HG02970 (cell line): ENCODE measurements at regions not wholly inside any gene's neighbourhood (a gene's known extent, or its start where the extent isn't known, plus 50 kb on each side); places are given as distances from the start of the nearest gene placed in this dataset.
A peak's percentile ranks its signal among the peaks of the same experiment; 100 is the strongest.

ENCODE experiments used
- ATAC-seq: cut with Tn5 transposase; IDR thresholded peaks from one replicate; pipeline ENCODE4 v1.9.1; 2021; ENCODE audit warnings: mild to moderate bottlenecking, moderate library complexity, moderate number of reproducible peaks; ENCODE audit not compliant: unreplicated experiment, low FRiP score

GRCh38 chr9:87433853-87434252, 63.8 kb upstream of the DAPK1 start:
- no peak for ATAC-seq

DNA sequence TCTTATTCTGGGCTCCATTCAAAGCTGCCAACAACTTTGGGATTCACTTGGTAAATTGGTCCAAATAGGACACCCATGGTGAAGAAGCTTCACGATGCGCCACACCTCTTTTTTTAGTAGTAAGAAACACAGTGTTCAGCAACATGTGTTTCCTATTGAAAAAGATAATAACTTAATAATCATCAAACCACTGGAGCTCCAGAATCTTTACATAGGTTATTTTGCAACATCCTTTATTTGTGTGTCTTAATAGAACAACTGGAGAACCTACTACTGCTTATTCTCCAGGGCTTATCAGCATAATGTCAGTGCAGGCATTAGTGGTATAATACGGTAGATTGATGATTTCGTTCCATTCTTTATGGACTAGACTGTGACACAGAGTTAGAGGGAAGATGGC, 63.3 kb upstream of the DAPK1 start:
- ATAC-seq: no peak

GRCh38 chr9:87435189-87435880, 62.3 kb upstream of the DAPK1 start:
- ATAC-seq: no peak

- no peak for ATAC-seq
Observed at GRCh38 chr9:87436716-87437115, 61.0 kb upstream of the DAPK1 start.

DNA sequence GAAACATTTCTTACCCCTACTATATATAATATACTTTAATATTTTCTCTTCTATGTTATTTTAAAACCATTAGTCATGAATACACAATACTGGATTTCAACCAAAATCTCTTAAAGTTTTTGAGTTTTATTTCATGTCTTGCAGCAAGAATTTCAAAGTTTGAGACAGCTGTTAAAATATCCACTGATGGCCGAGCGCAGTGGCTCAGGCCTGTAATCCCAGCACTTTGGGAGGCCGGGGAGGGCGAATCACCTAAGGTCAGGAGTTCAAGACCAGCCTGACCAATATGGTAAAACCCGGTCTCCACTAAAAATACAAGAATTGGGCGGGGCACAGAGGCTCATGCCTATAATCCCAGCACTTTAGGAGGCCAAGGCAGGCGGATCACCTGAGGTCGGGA, 59.7 kb upstream of the DAPK1 start:
- ATAC-seq: no peak

DNA sequence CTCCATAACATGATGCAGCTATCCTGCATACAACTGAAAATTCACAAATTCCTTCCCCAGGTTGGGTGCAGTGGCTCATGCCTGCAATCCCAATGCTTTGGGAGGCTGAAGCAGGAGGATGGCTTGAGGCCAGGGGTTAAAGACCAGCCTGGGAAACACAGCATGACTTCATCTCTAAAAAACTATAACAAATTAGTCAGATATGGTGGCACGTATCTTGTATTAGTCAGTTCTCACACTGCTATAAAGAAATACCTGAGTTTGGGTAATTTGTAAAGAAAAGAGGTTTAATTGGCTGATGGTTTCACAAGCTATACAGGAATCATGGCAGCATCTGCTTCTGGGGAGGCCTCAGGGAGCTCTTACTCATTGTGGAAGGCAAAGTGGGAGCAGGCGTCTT, 56.4 kb upstream of the DAPK1 start:
- ATAC-seq: no peak

DNA sequence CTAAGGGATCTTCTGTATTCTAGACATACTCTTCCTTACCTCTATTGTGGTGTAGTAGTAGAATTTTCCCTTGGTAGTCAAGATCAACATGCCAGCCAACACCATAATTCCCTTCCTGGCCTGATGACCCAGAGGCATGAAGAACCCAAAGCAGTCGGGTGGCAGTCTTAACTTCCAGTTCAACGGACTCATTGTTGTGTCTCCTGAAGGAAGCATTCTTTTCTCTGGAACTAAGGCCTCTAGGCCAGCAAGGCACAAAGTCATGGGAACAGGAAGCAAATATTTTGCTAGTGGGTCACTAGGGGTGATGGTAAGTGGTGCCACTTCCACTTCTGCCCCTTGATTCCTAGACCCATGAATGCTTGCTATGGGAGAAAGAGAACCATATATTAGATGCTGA, 55.2 kb upstream of the DAPK1 start:
- no peak for ATAC-seq

DNA sequence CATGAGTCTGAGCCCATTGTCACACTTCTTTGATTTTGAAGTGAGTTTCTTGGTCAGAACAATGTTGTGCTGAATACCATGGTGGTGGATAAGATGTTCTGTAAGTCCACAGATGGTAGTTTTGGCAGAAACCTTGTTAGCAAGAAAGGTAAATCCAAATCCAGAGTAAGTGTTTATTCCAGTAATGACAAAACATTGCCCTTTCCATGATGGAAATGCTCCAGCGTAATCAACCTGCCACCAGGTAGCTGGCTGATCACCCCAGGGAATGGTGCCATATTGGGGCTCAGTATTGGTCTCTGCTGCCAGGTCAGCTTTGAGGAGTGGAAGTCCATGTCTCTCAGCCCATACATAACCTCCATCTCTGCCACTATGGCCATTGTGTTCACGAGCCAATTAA, 54.7 kb upstream of the DAPK1 start:
- ATAC-seq: no peak

DNA sequence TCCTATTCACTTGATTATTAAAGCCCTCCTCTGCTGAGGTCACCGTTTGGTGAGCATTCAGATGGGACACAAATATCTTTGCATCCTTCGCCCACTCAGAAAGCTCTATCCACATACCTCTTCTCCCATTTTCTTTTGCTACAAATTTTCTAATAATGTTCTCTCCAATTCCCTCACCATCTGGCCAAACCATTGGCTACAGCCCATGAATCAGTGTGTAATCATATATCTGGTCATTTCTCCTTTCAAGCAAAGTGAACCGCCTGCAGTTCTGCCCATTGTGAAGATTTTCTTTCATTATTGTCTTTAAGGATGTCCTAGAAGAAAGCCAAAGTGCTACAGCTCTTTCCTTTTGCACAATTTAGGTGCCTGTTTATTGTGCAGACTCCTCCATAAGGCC, 54.2 kb upstream of the DAPK1 start:
- ATAC-seq: no peak

GRCh38 chr9:87445646-87446045, 52.0 kb upstream of the DAPK1 start:
- ATAC-seq: peak; percentile 58

DNA sequence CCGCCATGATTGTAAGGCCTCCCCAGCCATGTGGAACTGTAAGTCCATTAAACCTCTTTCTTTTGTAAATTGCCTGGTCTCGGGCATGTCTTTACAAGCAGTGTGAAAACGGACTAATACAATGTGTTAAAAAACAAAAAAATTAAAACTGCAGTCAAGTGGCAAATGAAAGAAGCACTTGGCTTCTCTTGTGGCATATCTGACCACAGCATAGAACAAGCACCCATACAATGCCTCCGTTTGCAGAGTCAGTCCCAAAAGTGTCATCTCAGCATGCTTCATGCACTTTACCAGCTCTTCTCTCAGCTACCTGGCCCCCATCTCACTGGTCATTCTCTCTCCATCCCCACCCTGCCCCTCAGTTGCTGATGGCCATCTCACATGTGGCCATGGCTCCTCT, 51.1 kb upstream of the DAPK1 start:
- ATAC-seq: no peak

- ATAC-seq: no peak
Observed at GRCh38 chr9:87447547-87448432, 49.9 kb upstream of the DAPK1 start.
